Skeletal muscle satellite cell (primary cell): ENCODE measurements at regions not wholly inside any gene's neighbourhood (a gene's known extent, or its start where the extent isn't known, plus 50 kb on each side); places are given as distances from the start of the nearest gene placed in this dataset.

Source experiments
- H3K27me3 ChIP-seq: 2 replicates; pipeline ENCODE4 v1.7.0; 2013; ENCODE audit warnings: low read length; ENCODE audit not compliant: control insufficient read depth, insufficient read depth
- H3K36me3 ChIP-seq: 2 replicates; pipeline ENCODE4 v1.7.0; 2013; ENCODE audit warnings: mild to moderate bottlenecking, control low read depth, low read length; ENCODE audit not compliant: insufficient read depth
- H3K4me1 ChIP-seq: 2 replicates; pipeline ENCODE4 v1.7.0; 2013; ENCODE audit warnings: low read length; ENCODE audit not compliant: control insufficient read depth, insufficient read depth
- H3K4me2 ChIP-seq: 2 replicates; pipeline ENCODE4 v1.7.0; 2013; ENCODE audit warnings: mild to moderate bottlenecking, low read length
- H3K4me3 ChIP-seq: 2 replicates; pipeline ENCODE4 v1.7.0; 2013; ENCODE audit warnings: low read length
- H3K9ac ChIP-seq: 2 replicates; pipeline ENCODE4 v1.7.0; 2013; ENCODE audit warnings: mild to moderate bottlenecking, low read depth, low read length, moderate library complexity
- H3K9me3 ChIP-seq: replicated peaks from 2 replicates; pipeline ENCODE4 v1.7.0; 2013; ENCODE audit warnings: mild to moderate bottlenecking, control low read depth, low read length

DNA sequence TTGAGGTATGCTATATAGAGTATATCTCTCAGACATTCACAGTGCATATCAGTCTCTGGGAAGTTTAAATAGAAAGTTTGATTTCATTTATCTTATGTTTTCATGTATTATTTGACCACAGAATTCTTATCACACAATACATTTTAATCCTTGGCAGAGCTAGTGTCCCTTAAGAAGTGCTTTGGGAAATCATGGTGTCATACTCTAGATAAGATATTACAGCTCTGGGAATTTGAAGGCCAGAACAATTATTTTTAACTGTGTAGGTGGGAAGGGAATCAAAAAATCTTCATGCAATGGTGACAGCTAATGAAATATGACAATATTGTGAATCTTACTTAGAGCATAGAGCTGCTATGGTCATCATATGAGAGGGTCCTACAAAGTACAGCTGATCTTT is 451.3 kb upstream of the FAM98A start:
- H3K9ac ChIP-seq: no peak overlapping the region
- H3K4me3 ChIP-seq: no peak overlapping the region
- no peaks in the 10 kb centered on the region for H3K36me3 ChIP-seq
- no peaks in the 10 kb centered on the region for H3K27me3 ChIP-seq
- H3K4me2 ChIP-seq: no peak overlapping the region
- no peaks in the 10 kb centered on the region for H3K4me1 ChIP-seq
- H3K9me3 ChIP-seq: no peaks in the 10 kb centered on the region

DNA sequence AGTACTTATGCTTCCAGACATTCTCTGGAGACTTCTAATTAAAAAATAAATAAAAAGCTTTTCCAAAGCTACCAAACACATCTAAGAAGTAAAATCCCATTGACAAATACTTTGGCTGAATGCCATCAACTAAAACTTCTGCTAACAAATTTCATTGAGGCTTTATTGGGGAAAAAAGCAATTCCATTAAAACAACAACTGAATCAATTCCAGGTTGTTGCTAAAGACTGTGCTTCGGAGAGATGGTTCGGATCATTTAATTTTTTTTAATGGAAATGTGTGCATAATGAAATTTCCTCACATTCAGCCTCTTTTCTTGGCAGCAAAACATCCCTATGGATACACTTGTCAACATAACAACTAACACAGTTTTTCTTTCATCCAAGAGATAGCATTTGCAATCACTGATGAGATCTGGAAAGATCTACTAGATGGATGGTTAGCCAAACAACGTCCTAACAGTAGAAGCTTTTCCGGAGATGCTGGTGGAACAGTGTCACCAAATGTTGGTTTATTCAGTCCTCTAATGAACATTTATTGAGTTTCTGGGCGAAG is 446.1 kb upstream of the FAM98A start:
- Histone ChIP-seq H3K4me2 (no peak overlapping the region), H3K9ac (no peak overlapping the region), H3K9me3 (no peaks in the 10 kb centered on the region), H3K4me3 (no peak overlapping the region), H3K36me3 (no peaks in the 10 kb centered on the region), H3K4me1 (no peaks in the 10 kb centered on the region), H3K27me3 (no peaks in the 10 kb centered on the region)

GRCh38 chr2:34037886-34038285 is 438.8 kb upstream of the FAM98A start:
- Histone ChIP-seq H3K9me3 (no peaks in the 10 kb centered on the region), H3K4me3 (no peak overlapping the region), H3K4me1 (no peaks in the 10 kb centered on the region), H3K4me2 (no peak overlapping the region), H3K9ac (no peak overlapping the region), H3K27me3 (no peaks in the 10 kb centered on the region), H3K36me3 (no peaks in the 10 kb centered on the region)

DNA sequence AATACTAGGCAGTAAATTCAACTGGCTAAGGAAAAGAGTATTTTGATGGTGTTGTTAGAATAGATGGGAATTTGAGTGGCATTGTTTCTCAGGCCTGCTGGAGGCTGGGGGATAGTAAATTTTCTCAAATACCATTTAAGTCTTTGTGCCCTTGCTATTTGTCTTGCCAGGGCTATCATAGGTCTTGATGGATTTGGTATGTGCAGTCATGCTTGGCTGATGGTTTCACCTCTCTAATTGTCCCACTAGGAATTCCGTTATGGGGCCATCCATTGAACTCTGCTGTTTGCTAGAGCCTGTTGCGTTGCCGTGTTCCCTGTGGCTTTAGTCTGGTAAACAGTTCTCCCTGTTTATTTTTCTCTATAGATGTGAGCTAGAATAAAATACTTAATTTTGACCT is 438.1 kb upstream of the FAM98A start:
- H3K27me3 ChIP-seq: no peaks in the 10 kb centered on the region
- H3K4me3 ChIP-seq: no peak overlapping the region
- no peak overlapping the region for H3K4me2 ChIP-seq
- no peak overlapping the region for H3K9ac ChIP-seq
- no peaks in the 10 kb centered on the region for H3K36me3 ChIP-seq
- H3K9me3 ChIP-seq: no peaks in the 10 kb centered on the region
- H3K4me1 ChIP-seq: no peaks in the 10 kb centered on the region

GRCh38 chr2:34031097-34031496 is 432.0 kb upstream of the FAM98A start:
- Histone ChIP-seq H3K4me1 (no peaks in the 10 kb centered on the region), H3K27me3 (no peaks in the 10 kb centered on the region), H3K9ac (no peak overlapping the region), H3K9me3 (peaks cover 2% of the 10 kb centered on the region), H3K4me3 (no peak overlapping the region), H3K4me2 (no peak overlapping the region), H3K36me3 (no peaks in the 10 kb centered on the region)

DNA sequence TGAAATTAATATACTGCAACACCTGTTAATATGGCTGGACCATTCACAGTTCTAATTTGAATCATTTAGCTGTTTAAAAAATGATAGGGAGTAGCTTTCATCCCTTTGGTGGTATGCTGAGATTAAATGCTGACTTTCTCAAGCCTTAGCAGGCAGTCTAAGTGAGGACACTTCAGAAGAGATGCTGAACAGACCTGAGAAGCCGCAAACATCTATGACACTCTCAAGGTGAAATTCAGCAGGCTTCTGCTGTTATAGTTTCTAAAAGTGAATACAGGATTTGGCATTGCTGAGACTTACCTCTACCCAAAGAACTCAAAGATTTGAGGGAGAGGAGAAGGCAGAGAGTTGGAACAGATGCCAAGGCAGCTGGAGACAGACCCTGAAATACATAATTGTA is 431.2 kb upstream of the FAM98A start:
- Histone ChIP-seq H3K4me2 (no peak overlapping the region), H3K9me3 (peaks cover 2% of the 10 kb centered on the region), H3K9ac (no peak overlapping the region), H3K4me1 (no peaks in the 10 kb centered on the region), H3K36me3 (no peaks in the 10 kb centered on the region), H3K4me3 (no peak overlapping the region), H3K27me3 (no peaks in the 10 kb centered on the region)

- no peak overlapping the region for H3K4me3 ChIP-seq
- H3K9me3 ChIP-seq: peaks cover 2% of the 10 kb centered on the region
- no peak overlapping the region for H3K9ac ChIP-seq
- no peaks in the 10 kb centered on the region for H3K4me1 ChIP-seq
- H3K27me3 ChIP-seq: no peaks in the 10 kb centered on the region
- H3K4me2 ChIP-seq: no peak overlapping the region
- no peaks in the 10 kb centered on the region for H3K36me3 ChIP-seq
These were observed 430.0 kb upstream of the FAM98A start for GRCh38 chr2:34029073-34029472.

DNA sequence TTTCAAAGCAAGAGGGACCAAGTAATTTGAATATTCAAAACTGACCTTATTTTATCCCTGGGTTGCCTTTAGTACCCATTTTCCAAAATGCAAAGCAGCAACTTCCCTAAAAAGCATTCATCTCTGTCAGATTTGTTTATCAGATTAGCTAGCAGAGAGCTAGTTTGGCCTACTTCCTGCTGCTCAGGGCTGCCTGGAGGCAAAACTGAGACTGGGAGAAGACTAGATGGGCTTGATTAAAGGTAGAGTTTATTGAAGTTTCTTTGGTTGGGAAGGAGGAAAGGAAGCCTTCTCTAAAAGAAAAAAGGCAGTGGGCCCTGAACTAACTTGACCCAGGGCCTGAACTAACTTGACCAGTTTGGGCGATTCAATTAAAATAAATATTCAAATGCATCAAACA is 426.1 kb upstream of the FAM98A start:
- H3K27me3 ChIP-seq: no peaks in the 10 kb centered on the region
- H3K4me2 ChIP-seq: no peak overlapping the region
- no peaks in the 10 kb centered on the region for H3K36me3 ChIP-seq
- H3K9ac ChIP-seq: no peak overlapping the region
- H3K4me3 ChIP-seq: no peak overlapping the region
- peaks cover 2% of the 10 kb centered on the region for H3K9me3 ChIP-seq
- H3K4me1 ChIP-seq: no peaks in the 10 kb centered on the region

- H3K36me3 ChIP-seq: no peaks in the 10 kb centered on the region
These were observed 413.7 kb upstream of the FAM98A start for GRCh38 chr2:34012715-34013302.

DNA sequence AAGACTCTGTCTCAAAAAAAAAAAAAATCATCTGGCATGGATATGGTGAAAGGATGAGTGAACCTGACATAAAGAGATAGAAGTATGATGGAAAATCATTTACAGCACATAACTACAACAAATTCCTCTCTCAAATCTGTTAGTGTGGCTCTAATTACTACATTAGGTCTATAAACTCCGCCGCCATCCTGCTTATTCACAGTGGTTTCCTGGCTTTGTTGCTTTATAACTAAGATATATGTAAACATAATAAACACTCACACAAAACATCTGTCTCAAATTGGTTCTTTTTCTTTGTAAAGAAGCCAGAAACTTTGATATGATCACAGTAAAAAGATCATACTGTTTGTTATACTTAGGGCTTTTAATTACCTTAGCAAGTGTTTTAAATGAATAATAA is 412.6 kb upstream of the FAM98A start:
- Histone ChIP-seq H3K9ac (no peak overlapping the region), H3K36me3 (no peaks in the 10 kb centered on the region), H3K4me2 (no peak overlapping the region), H3K27me3 (no peaks in the 10 kb centered on the region), H3K9me3 (no peaks in the 10 kb centered on the region), H3K4me1 (no peaks in the 10 kb centered on the region), H3K4me3 (no peak overlapping the region)

More at GRCh38 chr2:34012715-34013302, 413.7 kb upstream of the FAM98A start:
- H3K4me2 ChIP-seq: no peak overlapping the region
- H3K9ac ChIP-seq: no peak overlapping the region
- H3K9me3 ChIP-seq: no peaks in the 10 kb centered on the region
- no peak overlapping the region for H3K4me3 ChIP-seq
- H3K27me3 ChIP-seq: no peaks in the 10 kb centered on the region
- no peaks in the 10 kb centered on the region for H3K4me1 ChIP-seq

DNA sequence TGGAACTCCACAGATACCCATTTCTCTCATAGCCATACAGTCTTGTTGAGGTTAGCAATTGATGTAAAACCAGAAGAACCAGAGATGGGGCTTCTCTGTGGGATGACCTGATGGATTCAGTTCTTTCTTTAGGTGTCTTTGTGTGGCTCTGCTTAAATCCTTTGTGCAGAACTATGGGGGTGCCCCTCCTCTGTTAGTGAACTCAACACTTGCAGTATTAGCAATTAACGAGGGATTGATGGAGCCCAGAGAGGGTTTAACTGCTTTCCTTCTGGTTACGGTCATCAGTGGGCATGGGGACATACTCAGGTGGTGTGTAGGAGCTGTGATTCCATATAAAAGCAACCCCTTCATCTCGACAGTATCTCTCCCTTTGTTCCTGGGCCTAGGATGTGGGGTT is 406.8 kb upstream of the FAM98A start:
- H3K4me1 ChIP-seq: no peaks in the 10 kb centered on the region
- no peak overlapping the region for H3K4me3 ChIP-seq
- no peaks in the 10 kb centered on the region for H3K9me3 ChIP-seq
- no peak overlapping the region for H3K4me2 ChIP-seq
- no peak overlapping the region for H3K9ac ChIP-seq
- no peaks in the 10 kb centered on the region for H3K36me3 ChIP-seq
- no peaks in the 10 kb centered on the region for H3K27me3 ChIP-seq

- H3K27me3 ChIP-seq: no peaks in the 10 kb centered on the region
- no peak overlapping the region for H3K4me3 ChIP-seq
- H3K4me1 ChIP-seq: no peaks in the 10 kb centered on the region
- no peak overlapping the region for H3K9ac ChIP-seq
- no peaks in the 10 kb centered on the region for H3K36me3 ChIP-seq
- H3K9me3 ChIP-seq: no peaks in the 10 kb centered on the region
- H3K4me2 ChIP-seq: no peak overlapping the region
These were observed 405.8 kb upstream of the FAM98A start for GRCh38 chr2:34004936-34005335.
